Transverse colon (tissue), 4 donors: ENCODE measurements at regions not wholly inside any gene's neighbourhood (a gene's known extent, or its start where the extent isn't known, plus 50 kb on each side); places are given as distances from the start of the nearest gene placed in this dataset.

Experiments used
- POLR2A ChIP-seq: fragments of 450-650 bp; IDR thresholded peaks from one replicate; pipeline ENCODE4 v1.6.1; 2016; ENCODE audit warnings: antibody characterized with exemption, mild to moderate bottlenecking, moderate library complexity
- POLR2AphosphoS5 ChIP-seq, 3 donors: sonication (generic); formaldehyde crosslinking; IDR thresholded peaks; one replicate each; pipeline ENCODE4 v1.6.1; 2016; ENCODE audit warnings: antibody characterized with exemption in 3 of 3
- TF ChIP-seq, protein P1 (sequence below), 5 experiments: fragments of 200-600 bp in 3 of 5; fragments of 450-650 bp in 2 of 5; sonication (generic) in 3 of 5; IDR thresholded peaks; 1 replicate in 2 of 5; 2 replicates in 3 of 5; pipeline ENCODE4 v1.5.1; 2016 to 2017; ENCODE audit warnings: antibody characterized with exemption in 5 of 5, inconsistent platforms in 3 of 5, mild to moderate bottlenecking in 2 of 5, moderate library complexity in 1 of 5

DNA sequence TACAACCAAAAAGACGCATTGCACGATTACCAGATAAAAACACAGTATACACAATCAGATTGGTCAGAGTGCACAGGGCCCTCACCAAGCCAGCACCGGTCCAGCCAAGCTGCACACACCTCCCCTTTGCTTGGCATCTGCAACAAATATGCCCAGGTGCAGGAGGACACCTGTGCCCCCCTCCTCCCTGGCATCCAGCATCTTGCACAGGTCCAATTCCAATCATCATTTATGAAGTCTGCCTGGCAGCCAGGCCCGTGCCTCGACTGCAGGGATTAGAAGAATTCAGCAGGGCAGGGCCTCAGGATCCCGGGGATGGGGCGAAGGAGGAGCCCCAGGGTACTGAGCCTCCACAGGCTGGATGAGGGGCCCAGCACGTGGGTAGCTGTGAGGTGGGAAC is 302.1 kb downstream of the CTTN start:
- TF ChIP-seq POLR2AphosphoS5 (IDR thresholded peaks at IDR 0.05) (no peak), POLR2A (no peak)
- TF ChIP-seq, protein P1, sequence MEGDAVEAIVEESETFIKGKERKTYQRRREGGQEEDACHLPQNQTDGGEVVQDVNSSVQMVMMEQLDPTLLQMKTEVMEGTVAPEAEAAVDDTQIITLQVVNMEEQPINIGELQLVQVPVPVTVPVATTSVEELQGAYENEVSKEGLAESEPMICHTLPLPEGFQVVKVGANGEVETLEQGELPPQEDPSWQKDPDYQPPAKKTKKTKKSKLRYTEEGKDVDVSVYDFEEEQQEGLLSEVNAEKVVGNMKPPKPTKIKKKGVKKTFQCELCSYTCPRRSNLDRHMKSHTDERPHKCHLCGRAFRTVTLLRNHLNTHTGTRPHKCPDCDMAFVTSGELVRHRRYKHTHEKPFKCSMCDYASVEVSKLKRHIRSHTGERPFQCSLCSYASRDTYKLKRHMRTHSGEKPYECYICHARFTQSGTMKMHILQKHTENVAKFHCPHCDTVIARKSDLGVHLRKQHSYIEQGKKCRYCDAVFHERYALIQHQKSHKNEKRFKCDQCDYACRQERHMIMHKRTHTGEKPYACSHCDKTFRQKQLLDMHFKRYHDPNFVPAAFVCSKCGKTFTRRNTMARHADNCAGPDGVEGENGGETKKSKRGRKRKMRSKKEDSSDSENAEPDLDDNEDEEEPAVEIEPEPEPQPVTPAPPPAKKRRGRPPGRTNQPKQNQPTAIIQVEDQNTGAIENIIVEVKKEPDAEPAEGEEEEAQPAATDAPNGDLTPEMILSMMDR (IDR thresholded peaks at IDR 0.05) = no peak
